GM20000 (cell line): ENCODE measurements at regions not wholly inside any gene's neighbourhood (a gene's known extent, or its start where the extent isn't known, plus 50 kb on each side); places are given as distances from the start of the nearest gene placed in this dataset.

Experiments
- DNase-seq: peaks from one replicate; pipeline ENCODE4 v3.0.0; 2012; ENCODE audit warnings: low spot score
- TF ChIP-seq, protein P1 (sequence below): IDR thresholded peaks from 2 replicates; pipeline ENCODE4 v1.5.1; 2012; ENCODE audit warnings: mild to moderate bottlenecking, control low read depth; ENCODE audit errors: extremely low read depth, missing control alignments

- no peak for DNase-seq
Measured at GRCh38 chr12:63298386-63298930, 147.5 kb upstream of the AVPR1A start.

DNA sequence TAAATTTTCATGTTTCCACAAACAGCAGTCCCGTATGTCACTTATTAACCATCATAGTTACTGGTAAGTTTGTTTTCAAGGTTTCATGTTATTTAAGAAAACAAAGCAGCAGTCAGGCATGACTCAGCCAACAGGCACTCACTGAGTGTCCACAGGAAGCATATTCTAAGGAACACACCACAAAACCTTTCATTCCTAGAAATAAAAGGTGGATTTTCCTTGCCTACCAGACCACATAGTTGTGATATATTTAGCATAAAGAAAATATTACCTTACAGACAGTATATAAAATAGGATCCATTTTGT lies 143.3 kb upstream of the AVPR1A start:
- no peak for DNase-seq
- TF ChIP-seq, protein P1, sequence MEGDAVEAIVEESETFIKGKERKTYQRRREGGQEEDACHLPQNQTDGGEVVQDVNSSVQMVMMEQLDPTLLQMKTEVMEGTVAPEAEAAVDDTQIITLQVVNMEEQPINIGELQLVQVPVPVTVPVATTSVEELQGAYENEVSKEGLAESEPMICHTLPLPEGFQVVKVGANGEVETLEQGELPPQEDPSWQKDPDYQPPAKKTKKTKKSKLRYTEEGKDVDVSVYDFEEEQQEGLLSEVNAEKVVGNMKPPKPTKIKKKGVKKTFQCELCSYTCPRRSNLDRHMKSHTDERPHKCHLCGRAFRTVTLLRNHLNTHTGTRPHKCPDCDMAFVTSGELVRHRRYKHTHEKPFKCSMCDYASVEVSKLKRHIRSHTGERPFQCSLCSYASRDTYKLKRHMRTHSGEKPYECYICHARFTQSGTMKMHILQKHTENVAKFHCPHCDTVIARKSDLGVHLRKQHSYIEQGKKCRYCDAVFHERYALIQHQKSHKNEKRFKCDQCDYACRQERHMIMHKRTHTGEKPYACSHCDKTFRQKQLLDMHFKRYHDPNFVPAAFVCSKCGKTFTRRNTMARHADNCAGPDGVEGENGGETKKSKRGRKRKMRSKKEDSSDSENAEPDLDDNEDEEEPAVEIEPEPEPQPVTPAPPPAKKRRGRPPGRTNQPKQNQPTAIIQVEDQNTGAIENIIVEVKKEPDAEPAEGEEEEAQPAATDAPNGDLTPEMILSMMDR, result no peak

More at GRCh38 chr12:63298386-63298930, 147.5 kb upstream of the AVPR1A start:
- TF ChIP-seq, protein P1, result no peak

GRCh38 chr12:63292471-63293221 lies 141.6 kb upstream of the AVPR1A start:
- no peak for DNase-seq
- TF ChIP-seq, protein P1, result no peak

GRCh38 chr12:63276537-63277365 lies 125.8 kb upstream of the AVPR1A start:
- TF ChIP-seq, protein P1, result peak; percentile 47
- peak; percentile 6 for DNase-seq

GRCh38 chr12:63266988-63267387 lies 116.0 kb upstream of the AVPR1A start:
- DNase-seq, result no peak
- TF ChIP-seq, protein P1, result no peak

DNA sequence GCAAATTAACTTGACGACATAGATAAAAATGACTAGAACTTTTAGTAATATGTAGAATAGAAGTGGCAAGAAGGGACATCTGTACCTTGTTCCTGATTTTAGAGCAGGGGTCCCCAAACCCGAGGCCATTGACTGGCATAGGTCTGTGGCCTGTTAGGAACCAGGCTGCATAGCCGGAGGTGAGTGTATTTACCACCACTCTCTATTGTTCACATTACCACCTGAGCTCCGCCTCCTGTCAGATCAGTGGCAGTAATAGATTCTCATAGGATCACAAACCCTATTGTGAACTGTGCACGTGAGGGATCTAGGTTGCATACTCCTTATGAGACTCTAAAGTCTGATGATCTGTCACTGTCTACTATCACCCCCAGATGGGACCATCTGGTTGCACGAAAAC lies 113.6 kb upstream of the AVPR1A start:
- no peak for DNase-seq
- TF ChIP-seq, protein P1, result no peak

DNA sequence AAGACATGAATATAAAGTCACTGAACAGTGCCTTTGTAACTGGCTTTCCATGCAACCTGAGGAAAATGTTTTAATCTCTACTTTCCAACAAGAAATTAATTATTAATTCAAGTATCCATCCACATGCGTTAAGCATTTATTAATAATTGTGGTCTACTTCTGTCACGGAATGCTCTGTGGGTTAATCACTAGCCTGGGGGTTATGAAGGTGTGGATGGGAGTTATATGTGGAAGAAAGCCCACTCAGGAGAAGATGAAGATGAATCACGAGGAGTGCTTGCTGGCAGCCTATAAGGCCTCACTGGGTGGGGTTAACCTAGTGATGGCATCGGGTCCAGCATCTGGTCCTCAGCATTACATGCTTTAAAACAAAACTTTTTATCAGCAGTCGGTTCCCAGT lies 99.5 kb upstream of the AVPR1A start:
- TF ChIP-seq, protein P1, result no peak
- DNase-seq, result no peak
